ENCODE measurements at regions not wholly inside any gene's neighbourhood (a gene's known extent, or its start where the extent isn't known, plus 50 kb on each side); places are given as distances from the start of the nearest gene placed in this dataset.

- TF ChIP-seq EZH2phosphoT487 (IDR thresholded peaks at IDR 0.05; ENCODE audit: insufficient read depth, low read depth): no peak
- no peak for TF ChIP-seq EZH2 (IDR thresholded peaks at IDR 0.05; ENCODE audit: insufficient read depth, poor library complexity, severe bottlenecking)
Measured at GRCh38 chr5:36523926-36524325, 82.5 kb upstream of the SLC1A3 start.
